TTC549 (cell line): ENCODE measurements at regions not wholly inside any gene's neighbourhood (a gene's known extent, or its start where the extent isn't known, plus 50 kb on each side); places are given as distances from the start of the nearest gene placed in this dataset.

Experiments used
- FAIRE-seq: peaks from 2 replicates; lab custom pipeline; 2012; peaks lifted over from hg19 to GRCh38; lab: Jason Lieb, UNC

DNA sequence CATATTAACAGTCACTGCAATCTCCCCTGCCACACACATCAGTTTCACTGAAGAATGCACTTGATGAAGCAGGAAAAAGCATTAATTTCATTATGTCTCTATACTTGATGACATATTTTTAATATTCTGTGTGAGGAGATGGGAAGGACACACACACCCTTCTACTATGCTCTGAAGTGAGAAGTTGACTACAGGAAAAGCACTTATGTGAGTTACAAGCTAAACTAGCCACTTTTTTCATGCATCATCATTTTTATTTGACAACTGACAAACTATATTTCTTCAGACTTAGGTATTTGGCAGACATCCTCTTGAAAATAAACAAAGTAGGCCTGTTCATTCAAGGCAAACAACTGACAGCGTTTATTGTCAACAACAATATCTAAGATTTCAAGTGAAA, 150.4 kb upstream of the ID2 start:
- no peak for FAIRE-seq

DNA sequence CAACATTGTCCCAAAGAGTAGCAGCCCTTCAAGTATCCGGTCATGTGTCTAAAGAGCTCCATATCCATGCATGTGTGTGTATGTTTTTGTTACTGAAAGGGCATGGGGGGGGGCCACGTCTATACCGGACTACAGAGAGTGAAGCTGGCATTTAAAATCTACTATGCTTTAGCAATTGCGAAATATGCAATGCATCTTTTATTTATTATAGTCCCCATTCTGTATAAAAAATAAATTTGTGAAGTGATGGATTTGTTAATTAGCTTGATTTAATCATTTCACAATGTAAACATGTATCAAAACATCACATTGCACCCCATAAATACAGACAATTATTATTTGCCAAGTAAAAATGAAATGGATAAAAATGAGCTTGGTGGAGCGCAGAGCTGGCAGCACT, 149.4 kb upstream of the ID2 start:
- no peak for FAIRE-seq

DNA sequence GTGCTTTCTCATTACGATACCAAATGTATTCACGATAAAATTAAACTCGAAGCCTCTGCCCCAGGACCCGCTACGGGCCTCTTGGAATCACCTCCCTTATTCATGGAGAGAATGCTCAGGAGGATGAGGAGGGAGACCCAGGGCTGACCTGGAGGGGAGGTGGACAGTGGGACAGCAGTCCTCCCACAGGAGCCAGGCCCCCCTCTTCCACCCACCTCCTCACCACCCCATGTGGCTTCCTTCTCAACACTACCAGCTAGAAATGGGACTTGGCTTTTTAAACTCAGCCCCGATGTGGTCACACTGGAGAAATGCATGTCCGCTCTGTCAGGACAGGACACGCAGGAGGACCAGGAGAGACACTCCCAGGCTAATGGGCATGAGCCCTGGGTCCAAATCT, 147.9 kb upstream of the ID2 start:
- no peak for FAIRE-seq

DNA sequence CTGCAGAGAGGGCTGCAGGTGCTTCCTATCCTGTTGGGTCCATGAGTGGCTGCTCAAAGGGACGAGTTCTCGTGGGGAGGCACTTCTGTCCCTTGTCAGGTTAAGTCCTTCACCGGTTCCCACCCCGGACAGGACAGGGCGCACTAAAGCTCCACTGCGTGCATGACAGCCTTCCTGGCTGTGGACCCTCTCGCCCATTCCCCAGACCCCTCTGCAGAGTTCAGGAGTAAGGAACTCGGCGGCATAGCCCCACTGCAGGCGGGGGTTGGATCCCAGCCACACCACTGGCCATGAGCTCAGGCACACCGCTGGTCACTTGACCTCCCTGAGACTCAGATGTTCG, 147.5 kb upstream of the ID2 start:
- no peak for FAIRE-seq

DNA sequence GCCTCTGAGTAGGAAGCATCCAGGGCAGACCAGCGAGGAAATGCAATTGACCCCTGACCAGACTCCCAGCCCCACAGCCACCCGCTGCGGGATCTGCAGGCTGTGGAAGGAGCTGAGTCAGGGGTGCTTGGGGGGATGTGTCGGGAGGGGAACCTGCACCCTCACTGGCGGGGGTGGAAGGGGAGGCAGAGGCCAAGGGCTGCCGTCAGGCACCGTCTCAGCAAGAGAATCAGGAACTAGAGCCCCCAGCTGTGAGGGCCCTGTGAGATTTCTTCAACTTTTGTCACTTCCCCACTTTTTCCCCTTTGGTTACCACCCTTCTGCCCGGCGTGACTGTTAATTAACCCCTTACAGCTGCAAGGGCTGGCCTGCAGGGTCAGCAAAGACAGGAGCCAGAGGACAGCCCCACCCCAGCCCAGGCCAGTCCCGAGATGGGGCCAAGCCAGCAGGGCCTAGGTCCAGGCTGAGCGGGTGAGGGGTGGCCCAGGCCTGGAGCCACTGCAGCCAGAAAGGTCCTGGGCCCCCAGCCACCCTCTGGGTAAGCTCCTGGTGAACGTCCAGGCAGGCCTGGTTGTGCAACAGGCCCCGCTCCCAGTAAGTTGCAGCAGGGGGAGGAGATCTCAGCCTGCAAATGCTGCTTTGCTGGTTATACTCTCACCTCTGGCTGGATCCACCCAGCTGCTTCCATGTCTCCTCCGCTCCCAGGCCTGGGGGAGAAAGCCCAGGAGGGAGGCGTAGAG, 147.0 kb upstream of the ID2 start:
- no peak for FAIRE-seq

DNA sequence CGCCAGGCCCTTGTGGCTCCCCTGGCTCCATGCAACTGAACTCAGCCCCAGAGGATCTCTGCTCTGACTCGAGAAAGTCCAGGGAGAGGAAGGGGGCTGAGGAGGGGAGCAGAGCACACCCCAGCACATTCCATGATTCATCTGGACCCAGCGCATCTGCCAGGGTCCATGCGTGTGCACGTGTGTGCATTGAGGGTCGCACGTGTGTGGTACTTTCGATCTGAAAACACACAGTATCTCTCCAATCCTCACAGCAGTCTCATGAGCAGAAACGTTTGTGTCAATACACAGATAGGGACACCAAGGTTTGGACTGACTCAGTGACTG, 146.4 kb upstream of the ID2 start:
- no peak for FAIRE-seq

DNA sequence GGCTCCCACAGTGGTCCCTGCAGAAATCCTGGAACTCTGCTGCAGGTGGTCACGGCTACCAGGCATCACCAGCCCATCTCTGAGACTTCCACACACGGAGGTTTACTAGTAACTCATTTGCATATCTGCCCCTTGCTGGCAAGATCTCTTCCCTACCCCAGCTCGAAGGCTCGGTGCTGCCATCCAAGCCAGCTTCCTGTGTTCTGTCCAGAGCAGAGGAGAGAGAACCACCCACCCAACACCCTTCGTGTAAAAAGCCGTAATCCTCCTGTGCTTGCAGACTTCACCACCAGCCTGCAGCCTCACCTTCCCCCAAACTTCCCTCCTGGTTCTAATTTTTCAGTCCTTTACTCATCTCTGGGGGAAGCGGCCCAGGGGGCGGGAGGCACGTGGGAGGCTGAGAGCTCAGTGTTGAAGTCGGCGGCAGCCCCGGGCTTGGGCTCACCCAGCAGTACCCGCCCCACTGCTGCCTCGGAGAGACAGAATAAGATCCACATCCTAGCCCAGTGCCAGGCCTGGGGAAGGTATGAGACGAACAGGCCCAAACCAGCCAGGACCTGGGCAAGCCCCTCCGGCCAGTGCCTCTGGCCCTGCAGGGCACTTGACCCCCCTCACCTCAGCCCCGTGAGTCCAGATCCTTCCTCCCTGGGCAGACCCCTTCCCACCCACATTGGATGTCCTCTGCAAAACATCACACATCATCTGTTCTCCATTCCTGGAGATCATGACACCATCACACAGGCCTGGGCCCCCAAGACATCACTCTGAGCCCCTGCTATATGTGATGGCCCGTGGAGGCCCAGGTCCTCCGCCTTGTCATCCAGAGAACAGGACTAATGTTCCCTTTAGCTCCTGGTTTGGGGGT, 145.8 kb upstream of the ID2 start:
- FAIRE-seq, result no peak

DNA sequence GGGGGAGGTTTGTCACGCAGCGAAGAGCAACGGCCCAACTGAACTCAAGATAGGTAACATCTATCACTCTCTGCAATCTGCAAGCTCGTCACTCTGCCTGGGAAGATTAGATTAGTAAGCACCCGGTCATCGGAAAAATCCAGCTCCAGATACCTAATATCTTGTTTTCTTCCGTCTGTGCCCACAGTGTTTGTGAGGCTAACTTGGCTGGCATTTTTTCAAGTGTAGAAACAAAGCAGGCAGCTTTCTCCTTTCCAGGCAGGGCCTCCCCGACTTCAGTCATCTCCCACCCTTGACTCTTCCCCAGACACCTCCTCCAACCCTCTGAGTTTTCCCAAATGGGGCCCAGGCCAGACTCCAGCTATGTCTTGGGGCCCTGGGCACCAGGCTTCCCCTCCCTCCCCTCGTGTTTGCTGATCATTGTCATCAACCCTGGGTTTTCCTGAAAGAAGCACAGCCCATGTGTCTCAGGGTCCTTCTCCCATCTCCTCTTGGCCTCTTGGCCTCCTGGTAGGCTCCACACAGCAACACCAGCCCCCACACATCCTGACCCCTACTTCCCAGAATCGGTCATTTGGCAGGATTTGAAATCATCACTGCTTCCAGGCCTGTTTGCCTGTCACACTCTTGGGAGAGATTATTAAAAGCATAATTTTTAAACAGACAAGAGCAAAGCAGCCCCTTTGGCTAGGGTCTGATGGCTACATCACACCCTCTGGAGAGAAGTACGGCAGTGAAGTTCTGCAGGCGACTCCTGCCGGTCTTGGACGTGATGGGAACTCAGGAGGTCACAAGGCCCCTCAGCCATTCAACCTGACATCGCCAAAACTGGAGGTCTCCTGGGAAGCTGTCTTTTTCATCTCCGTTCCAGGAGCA, 144.9 kb upstream of the ID2 start:
- no peak for FAIRE-seq

DNA sequence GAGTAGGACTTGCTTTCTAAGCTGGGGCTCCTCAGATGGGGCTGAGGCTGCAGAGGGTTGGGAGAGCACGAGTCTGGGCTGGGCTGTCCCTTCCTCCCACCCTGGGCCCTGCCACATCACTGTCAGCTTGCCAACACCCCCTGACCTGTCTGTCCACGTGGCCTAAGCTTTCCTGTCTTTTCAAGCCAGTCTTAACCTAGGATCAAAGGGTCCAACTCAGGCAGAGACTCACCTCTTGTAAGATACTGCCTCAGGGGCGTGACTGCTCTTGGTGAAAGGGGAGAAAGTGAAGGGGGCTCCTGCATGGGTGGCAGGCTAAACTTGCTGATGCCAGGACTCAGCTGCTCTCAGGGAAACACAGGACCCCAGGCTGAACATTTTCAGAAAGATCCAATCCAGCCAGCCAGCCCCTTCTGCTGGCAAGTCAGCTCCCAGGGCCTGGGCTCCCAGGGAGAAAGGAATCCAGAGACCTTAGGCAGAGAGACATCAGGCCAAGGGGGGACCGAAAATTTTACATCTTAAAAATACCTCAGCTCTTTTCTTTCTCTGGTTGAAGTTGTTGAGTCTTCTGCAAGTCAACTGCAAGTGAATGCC, 144.2 kb upstream of the ID2 start:
- no peak for FAIRE-seq

DNA sequence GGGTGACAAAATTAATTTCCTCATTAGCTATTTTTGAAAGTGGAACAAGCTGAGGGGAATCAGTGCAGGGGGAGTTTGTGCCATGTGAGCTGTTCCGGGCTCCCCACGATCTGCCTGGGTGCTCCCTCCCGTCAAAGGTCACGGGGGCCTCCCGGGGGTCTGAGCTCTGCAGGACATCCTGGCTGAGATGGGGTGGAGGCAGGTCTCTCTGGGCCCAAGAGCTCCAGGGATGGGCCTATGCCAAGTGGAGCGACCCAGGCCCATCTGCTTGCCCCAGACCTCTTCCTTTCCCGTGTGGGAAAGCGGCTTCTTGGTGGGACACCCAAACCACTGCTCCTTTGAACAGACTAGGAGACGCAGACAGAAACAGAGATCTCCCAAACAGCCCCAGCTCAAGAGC, 143.3 kb upstream of the ID2 start:
- FAIRE-seq, result no peak

DNA sequence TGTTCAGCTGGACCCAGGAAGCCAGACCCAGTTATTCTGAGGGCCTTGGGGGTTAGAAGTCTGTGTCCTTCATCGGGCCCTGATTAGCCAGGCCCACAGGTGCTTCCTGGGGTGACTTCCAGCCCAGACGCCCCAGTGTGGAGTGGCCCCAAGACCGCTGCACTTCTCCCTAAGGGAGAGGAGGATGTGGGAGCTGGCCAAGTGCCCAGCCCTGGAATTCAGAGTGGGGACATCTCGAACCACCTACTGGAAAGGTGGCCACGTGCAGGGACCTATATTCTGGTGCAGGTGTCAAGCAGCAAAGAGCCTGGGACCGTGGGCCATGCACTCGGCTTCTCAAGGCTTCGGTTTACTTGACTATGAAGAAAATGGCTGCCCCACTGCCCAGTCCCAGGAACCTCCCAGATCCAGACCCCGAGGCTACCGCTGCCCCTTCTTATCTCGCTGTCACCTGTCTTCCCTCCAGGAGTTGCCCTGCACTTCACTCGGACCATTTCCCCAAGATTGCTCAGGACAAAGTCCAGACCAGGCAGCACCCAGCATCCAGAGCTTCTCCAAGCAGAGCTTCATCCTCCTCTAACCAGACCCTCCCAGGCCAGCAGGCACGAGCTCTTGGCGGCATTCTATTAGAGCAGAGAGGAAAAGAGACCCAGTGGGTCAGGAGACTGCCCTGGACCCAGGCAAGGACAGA, 142.8 kb upstream of the ID2 start:
- no peak for FAIRE-seq

DNA sequence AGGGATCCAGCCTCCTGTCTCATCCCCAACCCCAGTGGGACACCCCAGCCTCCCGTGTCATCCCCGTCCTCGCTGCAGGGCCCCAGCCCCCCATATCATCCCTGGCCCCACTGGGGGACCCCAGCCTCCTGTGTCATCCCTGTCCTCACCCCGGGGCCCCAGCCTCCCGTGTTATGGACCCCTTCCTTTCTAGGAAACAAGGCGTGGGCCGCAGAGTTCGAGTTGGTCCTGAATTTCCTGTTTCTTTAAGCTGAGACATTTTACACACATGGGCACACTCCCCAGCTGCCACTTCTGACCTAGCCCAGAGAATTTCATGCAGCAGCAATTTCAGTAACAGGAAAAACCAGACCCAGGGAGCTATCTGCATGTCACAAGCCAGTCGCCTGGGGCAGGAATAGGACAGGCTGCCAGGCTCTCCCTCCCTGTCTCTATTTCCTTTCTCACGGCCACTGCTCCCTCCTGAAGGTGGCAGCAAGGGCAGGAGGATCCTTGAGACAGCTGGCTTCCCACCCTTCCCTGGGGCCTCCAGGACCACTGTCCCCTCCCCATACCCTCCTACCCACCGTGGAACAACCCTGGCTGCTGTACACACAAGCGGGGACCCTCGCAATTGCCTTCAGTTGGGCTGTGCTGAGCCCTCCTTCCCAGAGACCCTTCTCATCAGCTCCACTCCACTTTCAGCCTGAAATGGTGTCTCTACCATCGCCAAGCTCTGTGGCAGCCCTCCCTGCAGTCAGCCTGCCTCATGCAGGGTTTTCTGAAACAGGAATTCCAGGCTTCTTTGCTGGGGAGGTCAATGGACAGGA, 141.9 kb upstream of the ID2 start:
- no peak for FAIRE-seq

DNA sequence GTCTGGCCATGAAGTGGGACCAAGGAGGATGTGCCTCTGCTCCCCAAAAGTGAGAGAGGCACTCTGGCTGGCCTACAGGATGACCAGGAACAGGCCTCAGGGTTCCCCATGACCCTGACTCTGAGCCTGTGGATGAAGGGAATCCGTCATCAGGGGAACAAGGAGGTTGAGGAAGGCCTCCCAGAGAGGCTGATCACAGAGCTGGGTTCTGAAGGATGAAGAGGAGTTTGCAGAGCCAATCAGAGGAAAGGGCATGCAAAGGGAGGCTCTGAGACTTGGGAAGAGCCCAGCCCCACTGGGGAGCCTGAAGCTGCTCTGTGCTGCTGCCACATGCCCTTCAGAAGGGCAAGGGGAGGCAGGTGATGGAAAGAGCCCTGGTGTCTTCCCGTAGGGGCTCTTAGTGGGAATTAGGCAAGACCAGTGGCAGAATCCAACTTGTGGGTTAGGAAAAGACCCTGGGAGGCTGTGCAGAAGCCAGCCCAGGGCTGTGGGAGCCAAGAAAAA, 141.3 kb upstream of the ID2 start:
- FAIRE-seq, result no peak

DNA sequence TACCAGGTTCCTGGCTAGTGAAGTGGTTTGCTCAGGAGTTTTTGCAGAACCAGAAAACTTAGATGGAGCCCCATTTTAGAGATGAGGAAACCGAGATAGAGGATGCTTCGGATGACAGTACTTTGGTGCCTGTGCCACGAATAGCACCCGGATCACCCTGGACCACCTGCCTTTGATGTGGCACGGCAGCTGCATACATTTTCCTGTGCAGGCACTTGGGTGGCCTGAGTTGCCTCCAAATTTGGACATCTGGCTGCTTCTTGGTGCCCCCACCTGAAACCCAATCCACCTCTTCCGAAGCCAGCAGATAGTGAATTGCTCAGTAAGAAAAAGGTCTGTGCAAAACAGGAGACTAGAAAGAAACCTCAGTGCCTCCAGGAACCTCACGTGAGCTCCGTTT, 140.6 kb upstream of the ID2 start:
- no peak for FAIRE-seq

DNA sequence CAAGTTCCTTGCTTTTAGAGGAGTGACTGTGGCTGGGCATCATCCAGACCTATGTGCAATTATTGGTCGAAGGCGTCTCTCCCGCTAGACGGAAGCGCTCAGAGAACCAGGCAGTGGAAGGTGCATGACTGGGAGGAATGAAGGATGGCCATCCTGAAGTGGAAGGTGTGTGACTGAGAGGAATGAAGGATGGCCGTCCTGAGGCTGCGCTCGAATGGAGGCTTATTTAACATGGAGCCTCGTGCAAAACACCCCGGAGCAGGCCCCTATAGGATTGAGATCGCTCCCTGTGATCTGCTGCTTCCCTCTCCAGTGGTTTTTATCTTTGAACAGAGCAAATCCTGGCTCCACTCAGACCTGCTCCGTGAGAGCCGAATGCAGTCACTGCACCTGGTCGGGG, 140.2 kb upstream of the ID2 start:
- no peak for FAIRE-seq

DNA sequence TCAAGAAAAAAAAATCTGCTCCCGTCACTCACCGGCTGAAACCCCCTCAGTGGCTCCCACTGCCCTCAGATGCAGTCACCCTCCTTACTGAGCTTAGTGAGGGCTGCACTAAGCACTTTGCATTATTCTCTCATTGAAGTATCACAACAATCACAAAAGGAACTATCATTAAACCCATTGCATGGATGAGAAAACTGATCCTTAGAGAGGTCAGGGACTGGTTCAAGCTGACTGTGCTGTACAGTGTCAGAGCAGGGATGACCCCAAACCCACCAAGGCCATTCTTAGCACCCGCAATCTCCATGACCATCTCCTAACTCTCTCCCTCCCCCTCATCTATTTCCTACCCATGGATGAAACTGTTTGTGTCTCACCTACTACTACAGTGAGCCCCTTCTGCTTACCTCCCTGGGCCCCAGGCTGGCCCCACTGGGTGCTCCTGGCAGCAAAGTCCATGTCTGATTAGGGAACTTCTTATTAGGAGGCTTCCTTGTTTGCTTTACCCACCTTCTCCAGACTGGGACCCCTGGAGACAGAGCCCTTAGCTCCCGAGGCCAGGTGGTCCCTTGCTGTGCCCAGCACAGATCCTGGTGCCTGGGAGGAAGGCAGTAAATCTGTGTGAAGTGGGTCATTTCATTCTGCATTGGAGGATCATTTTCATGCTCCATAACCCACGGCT, 139.3 kb upstream of the ID2 start:
- FAIRE-seq, result no peak

DNA sequence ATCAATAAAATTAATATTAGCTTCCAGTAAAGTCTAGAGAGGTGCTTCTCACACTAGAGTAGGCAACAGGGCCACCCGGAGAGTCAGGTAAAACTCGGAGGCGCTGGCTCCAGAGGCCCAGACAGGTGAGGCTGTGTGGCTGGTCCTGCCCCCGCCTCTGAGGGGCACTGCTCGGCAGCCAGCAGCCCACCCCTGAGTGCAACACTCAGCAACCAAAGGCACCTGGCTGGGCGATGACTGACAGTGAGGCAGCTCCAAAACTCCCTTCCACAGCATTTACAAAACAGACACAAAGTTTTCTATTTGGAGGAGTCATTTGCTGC, 138.8 kb upstream of the ID2 start:
- no peak for FAIRE-seq

DNA sequence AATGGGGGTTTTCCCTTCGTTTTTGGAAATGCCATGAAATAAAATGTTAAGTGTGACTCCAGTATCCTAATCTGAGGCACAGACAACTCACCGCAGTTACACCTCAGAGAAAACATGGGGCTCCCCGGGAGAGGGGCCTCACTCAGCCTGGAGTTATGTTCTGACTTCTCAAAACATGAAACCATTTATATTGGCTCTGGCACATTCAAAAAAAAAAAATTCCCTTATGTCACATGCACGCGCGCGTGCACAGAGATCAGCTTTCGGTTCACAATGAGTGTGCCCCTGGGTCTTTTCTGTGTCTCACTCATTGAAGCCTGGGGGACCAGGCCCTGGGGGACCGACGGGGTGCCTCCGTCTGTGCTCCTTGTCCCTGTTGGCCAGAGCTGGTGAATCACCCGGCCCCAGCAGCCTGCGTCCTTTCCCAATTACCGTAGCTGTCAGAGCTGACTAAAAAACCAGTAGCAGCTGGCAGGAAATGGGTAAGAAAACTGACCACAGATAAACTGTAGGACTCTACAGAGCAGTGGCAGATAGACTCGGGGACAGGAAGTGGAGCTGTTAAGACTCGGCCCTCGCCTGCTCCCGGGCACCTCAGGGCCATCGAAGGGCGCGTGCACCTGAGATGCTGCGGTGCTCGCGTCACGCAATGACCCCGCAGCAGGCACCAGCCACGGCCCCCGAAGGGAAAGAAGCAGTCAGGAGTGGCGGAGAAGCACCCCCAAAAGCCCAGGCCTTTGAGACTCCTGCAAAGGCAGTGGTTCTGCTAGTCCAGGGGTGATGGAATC, 138.3 kb upstream of the ID2 start:
- FAIRE-seq, result no peak

DNA sequence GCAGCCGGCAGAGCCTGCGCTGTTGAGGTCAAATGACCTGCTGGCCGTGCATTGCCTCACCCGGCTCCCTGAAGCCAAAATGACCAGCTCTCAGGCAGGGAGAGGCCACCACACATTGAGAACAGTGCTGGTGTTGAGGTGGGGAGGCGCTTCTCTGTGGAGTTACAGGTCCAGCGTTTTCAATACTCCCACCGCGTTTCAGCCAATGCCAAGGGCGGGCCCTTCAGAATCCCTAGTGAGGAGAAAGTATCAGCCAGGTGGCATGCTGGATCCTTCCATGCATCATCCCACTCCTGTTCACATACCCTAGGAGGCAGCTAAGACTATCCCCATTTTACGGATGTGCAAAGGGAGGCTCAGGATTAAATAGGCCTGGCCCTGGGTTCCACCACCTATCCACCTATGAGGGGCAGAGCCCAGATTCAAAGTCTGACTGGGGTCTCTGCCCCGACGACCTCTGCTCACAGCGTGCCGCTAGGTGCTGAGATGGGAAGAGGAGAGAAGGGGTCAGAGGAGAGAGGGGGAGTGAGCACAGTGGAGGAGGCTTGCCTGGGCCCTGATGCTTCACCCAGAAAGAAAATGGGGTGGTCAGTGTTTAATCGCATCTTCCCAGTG, 137.6 kb upstream of the ID2 start:
- no peak for FAIRE-seq
